NT2/D1 (cell line): ENCODE measurements at regions not wholly inside any gene's neighbourhood (a gene's known extent, or its start where the extent isn't known, plus 50 kb on each side); places are given as distances from the start of the nearest gene placed in this dataset.

ENCODE experiments used
- SUZ12 ChIP-seq: IDR thresholded peaks from 2 replicates; pipeline ENCODE4 v1.6.1; 2011; ENCODE audit not compliant: insufficient read length, insufficient read depth; ENCODE audit errors: extremely low read depth
- YY1 ChIP-seq: IDR thresholded peaks from 2 replicates; pipeline ENCODE4 v1.6.1; 2011; ENCODE audit not compliant: insufficient read length, insufficient read depth
- ZNF274 ChIP-seq: IDR thresholded peaks from 2 replicates; pipeline ENCODE4 v1.6.1; 2011; ENCODE audit warnings: mild to moderate bottlenecking, low read depth, low read length

- no peak for TF ChIP-seq ZNF274
- no peak for TF ChIP-seq SUZ12
- TF ChIP-seq YY1, result no peak
These were observed 169.8 kb downstream of the CAPZA3 start for GRCh38 chr12:18907728-18908127.
